ENCODE measurements at regions not wholly inside any gene's neighbourhood (a gene's known extent, or its start where the extent isn't known, plus 50 kb on each side); places are given as distances from the start of the nearest gene placed in this dataset.

DNA sequence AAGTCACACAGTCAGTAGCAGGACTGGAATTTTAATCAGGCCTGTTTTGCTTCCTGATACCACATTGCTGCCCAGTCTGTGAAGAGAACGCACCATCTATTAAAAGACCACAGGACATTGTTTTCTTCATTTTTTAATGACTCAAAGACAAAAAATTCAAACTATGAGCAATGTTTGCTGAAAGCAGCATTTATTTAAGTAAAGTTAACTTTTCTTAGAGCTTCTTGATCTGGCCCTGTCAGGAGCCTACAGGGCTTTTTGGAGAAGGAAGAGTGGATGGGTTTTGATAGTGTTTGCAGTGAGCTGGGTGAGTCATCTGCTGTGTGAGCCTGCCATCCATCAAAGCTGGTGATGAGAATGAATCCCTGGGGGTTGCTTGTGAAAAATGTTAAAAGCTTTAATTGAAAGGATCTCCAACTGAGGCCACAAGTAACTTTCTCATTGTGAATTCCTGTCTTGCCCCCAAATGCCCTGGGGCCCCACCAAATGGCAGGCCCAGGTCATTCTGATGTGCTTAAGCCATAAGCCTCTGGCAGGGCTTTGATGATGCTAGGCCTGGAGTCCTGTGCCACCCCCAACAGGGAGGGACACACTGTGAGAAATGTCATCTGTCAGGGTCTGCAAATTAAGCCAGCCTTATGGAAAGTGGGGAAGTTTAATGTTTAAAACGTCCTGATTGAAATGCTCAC is 136.2 kb upstream of the PFN2 start:
- TF ChIP-seq CTCF (IDR thresholded peaks at IDR 0.05) (no peak), POLR2AphosphoS5 (IDR thresholded peaks at IDR 0.05; ENCODE audit: insufficient read depth in 1 of 2, low read depth in 1 of 2) (no peak), POLR2A (IDR thresholded peaks at IDR 0.05) (no peak)
- Histone ChIP-seq H3K9me3 (no peaks in the 10 kb centered on the region), H3K4me3 (no peak overlapping the region), H3K36me3 (no peaks in the 10 kb centered on the region), H3K27ac (no peak overlapping the region), H3K27me3 (no peaks in the 10 kb centered on the region), H3K4me1 (no peaks in the 10 kb centered on the region)
- intact Hi-C loops (cut with DNase I), result no loop called here
- no peak for DNase-seq (ENCODE audit: extremely low spot score in 2 of 2)

GRCh38 chr3:150105886-150106612 is 135.4 kb upstream of the PFN2 start:
- Histone ChIP-seq H3K9me3 (no peaks in the 10 kb centered on the region), H3K27me3 (no peaks in the 10 kb centered on the region), H3K4me1 (no peaks in the 10 kb centered on the region), H3K4me3 (no peak overlapping the region), H3K27ac (no peak overlapping the region), H3K36me3 (no peaks in the 10 kb centered on the region)
- TF ChIP-seq CTCF (IDR thresholded peaks at IDR 0.05) (no peak), POLR2A (IDR thresholded peaks at IDR 0.05) (no peak), POLR2AphosphoS5 (IDR thresholded peaks at IDR 0.05; ENCODE audit: insufficient read depth in 1 of 2, low read depth in 1 of 2) (no peak)
- DNase-seq (ENCODE audit: extremely low spot score in 2 of 2), result no peak
- intact Hi-C loops (cut with DNase I), result no loop called here

DNA sequence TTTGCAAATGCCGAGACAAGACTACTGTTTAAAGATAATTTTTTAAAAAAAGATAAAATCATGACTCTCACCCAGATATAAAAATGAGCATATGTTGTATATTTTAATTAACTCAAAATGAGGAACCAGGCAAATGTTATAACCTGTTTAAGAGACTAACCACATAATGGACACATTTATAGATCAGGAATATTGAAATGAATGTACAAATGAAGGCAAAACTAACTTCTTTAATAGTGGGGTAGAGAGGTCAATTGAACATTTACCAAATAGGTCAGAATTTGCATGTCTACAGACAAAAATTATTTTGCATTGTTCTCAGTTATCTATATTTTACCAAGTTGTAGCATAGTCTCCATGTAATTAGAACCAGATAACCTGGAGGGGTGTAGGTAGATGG is 134.3 kb upstream of the PFN2 start:
- Histone ChIP-seq H3K9me3 (no peaks in the 10 kb centered on the region), H3K36me3 (no peaks in the 10 kb centered on the region), H3K4me3 (no peak overlapping the region), H3K27ac (no peak overlapping the region), H3K27me3 (no peaks in the 10 kb centered on the region), H3K4me1 (no peaks in the 10 kb centered on the region)
- DNase-seq (ENCODE audit: extremely low spot score in 2 of 2), result no peak
- TF ChIP-seq POLR2AphosphoS5 (IDR thresholded peaks at IDR 0.05; ENCODE audit: insufficient read depth in 1 of 2, low read depth in 1 of 2) (no peak), CTCF (IDR thresholded peaks at IDR 0.05) (no peak)
- intact Hi-C loops (cut with DNase I), result no loop called here

DNA sequence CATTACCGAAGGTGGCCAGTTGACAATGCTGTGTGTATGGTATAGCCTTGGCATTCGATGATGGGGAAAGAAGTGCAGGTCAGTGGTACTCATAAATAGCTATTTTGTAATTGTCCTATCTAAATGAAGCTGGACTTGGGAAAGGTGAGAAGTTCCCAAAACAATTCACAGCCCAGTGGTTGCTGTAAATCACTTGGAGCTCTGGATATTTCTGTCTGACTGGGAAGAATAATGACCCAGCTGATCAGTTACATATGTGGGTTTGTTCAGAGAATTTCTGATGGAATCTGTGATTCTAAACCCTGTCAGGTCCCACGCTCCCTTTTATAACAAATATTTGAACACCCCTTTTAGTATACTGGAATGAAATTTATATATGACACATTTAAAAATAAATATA is 133.9 kb upstream of the PFN2 start:
- H3K27ac ChIP-seq, result no peak overlapping the region
- H3K4me3 ChIP-seq, result no peak overlapping the region
- no peaks in the 10 kb centered on the region for H3K36me3 ChIP-seq
- no peaks in the 10 kb centered on the region for H3K4me1 ChIP-seq
- no peaks in the 10 kb centered on the region for H3K9me3 ChIP-seq
- TF ChIP-seq CTCF (IDR thresholded peaks at IDR 0.05) (no peak), POLR2AphosphoS5 (IDR thresholded peaks at IDR 0.05; ENCODE audit: insufficient read depth in 1 of 2, low read depth in 1 of 2) (no peak), POLR2A (IDR thresholded peaks at IDR 0.05) (no peak)
- DNase-seq (ENCODE audit: extremely low spot score in 2 of 2), result no peak
- H3K27me3 ChIP-seq, result no peaks in the 10 kb centered on the region
- intact Hi-C loops (cut with DNase I), result no loop called here

- Histone ChIP-seq H3K4me1 (no peaks in the 10 kb centered on the region), H3K27ac (no peak overlapping the region), H3K9me3 (no peaks in the 10 kb centered on the region), H3K36me3 (no peaks in the 10 kb centered on the region), H3K4me3 (no peak overlapping the region), H3K27me3 (no peaks in the 10 kb centered on the region)
- TF ChIP-seq POLR2AphosphoS5 (IDR thresholded peaks at IDR 0.05; ENCODE audit: insufficient read depth in 1 of 2, low read depth in 1 of 2) (no peak), CTCF (IDR thresholded peaks at IDR 0.05) (no peak), POLR2A (IDR thresholded peaks at IDR 0.05) (no peak)
- intact Hi-C loops (cut with DNase I), result no loop called here
- DNase-seq (ENCODE audit: extremely low spot score in 2 of 2), result no peak
Observed at GRCh38 chr3:150101016-150101415, 130.3 kb upstream of the PFN2 start.
